ENCODE measurements at regions not wholly inside any gene's neighbourhood (a gene's known extent, or its start where the extent isn't known, plus 50 kb on each side); places are given as distances from the start of the nearest gene placed in this dataset.

DNA sequence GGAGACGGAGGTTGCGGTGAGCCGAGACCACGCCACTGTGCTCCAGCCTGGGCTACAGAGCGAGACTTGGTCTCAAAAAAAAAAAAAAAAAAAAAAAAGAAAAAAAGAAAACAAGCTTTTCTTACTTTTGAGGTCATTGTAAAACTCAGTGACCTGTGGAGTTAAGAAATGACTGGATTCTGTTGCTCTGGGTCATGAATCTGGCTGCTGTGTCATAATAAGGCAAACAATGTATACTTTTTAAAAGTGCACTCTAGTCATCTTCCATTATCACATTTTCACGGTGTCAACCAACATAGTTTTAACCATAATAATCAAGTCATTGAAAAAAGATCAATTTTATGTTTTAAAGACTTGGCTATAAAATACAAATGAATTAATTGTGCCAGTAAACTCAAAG, 1186.6 kb downstream of the DIAPH3 start:
- H3K4me1 ChIP-seq (ENCODE audit: control insufficient read depth, insufficient read depth, low read length), result no peaks in the 10 kb centered on the region
- CTCF ChIA-PET, result interaction anchor here (0.7 kb wide), 1 partner anchor 1105 kb away, joined by 4 read pairs; no protein-coding TSS in a partner anchor
- TF ChIP-seq ZNF217 (IDR thresholded peaks at IDR 0.05) (no peak), JUNB (IDR thresholded peaks at IDR 0.05) (0 out of 2 replicates have a peak, but pooled peaks have one; percentile 16), ZNF384 (IDR thresholded peaks at IDR 0.05; ENCODE audit: borderline replicate concordance, low read depth, low read length) (peak; percentile 22; the same call in 1 of the 2 replicates), CREB1 (IDR thresholded peaks at IDR 0.05; ENCODE audit: low read depth) (0 out of 2 replicates have a peak, but pooled peaks have one; percentile 39), NBN (IDR thresholded peaks at IDR 0.05) (no peak), DPF2 (IDR thresholded peaks at IDR 0.05) (no peak)
- H3K36me3 ChIP-seq (ENCODE audit: control insufficient read depth in 2 of 2, insufficient read depth in 2 of 2, low read length in 1 of 2), result no peaks in the 10 kb centered on the region
- in situ Hi-C loops (cut with MboI) (no loop called here), intact Hi-C loops (cut with micrococcal nuclease; ENCODE audit: unreplicated experiment) (no loop called here)
- H3K9ac ChIP-seq (ENCODE audit: control insufficient read depth, insufficient read depth, low read length), result no peak overlapping the region
- H2AFZ ChIP-seq (ENCODE audit: control insufficient read depth, low read depth, low read length), result no peak overlapping the region
- 50% methylated on average over 5 of the region's 6 CpGs for WGBS (ENCODE audit: insufficient coverage, insufficient replicate concordance, low lambda C conversion rate, missing lambda C conversion rate)
- DNase-seq (ENCODE audit: low read depth, low spot score), result no peak
- RAD21 ChIA-PET (ENCODE audit: unreplicated experiment), result no interaction called here
- no peaks in the 10 kb centered on the region for H3K27me3 ChIP-seq (replicated peaks in 1 of 2; ENCODE audit: control insufficient read depth in 2 of 2, insufficient read depth in 2 of 2, low read length in 1 of 2)
- H3K79me2 ChIP-seq (ENCODE audit: control insufficient read depth, insufficient read depth, low read length), result no peaks in the 10 kb centered on the region
- peak; percentile 42; the same call in 2 of the 3 replicates for ATAC-seq
- SMC1A ChIA-PET (ENCODE audit: uncharacterized antibody, unreplicated experiment), result no interaction called here
- H3K27ac ChIP-seq (ENCODE audit: control insufficient read depth, insufficient read depth), result no peak overlapping the region
- FAIRE-seq, result no peak
- H4K20me1 ChIP-seq (ENCODE audit: control insufficient read depth, insufficient read depth), result no peaks in the 10 kb centered on the region
- H3K9me3 ChIP-seq (replicated peaks; ENCODE audit: control insufficient read depth, insufficient read depth, low read length), result no peaks in the 10 kb centered on the region
- no TSS peak for BruUV-seq (replicated peaks)
- H3K4me3 ChIP-seq, result no peak overlapping the region
- POLR2A ChIA-PET, result no interaction called here
- no peak overlapping the region for H3K4me2 ChIP-seq (ENCODE audit: control insufficient read depth, insufficient read depth)

DNA sequence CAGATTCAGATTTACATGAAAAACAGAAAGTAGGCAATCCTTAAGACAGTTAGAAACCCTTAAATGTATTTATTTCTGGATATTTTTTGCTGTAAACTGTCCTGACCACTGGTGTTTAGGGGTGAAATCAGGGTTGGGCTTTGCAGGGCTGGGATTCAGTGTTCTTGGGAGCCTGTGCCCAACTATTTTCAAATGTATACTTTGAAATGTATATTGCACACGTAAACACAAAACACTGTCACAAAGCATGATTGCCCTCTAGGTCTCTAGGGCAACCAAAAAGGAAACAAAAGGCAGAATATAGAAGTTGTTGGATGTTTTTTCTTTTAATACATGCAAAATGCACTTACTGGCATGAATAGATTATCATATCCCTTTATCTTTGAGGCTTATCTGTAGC, 1185.4 kb downstream of the DIAPH3 start:
- SMC1A ChIA-PET (ENCODE audit: uncharacterized antibody, unreplicated experiment), result interaction anchor here (1.9 kb wide), 1 partner anchor 35 kb away, joined by 5 read pairs; no protein-coding TSS in a partner anchor
- RAD21 ChIA-PET (ENCODE audit: unreplicated experiment), result interaction anchor here (0.7 to 1.3 kb wide), 2 partner anchors 13 to 1221 kb away, joined by 3 read pairs; no protein-coding TSS in a partner anchor
- no TSS peak for BruUV-seq (replicated peaks)
- in situ Hi-C loops (cut with MboI), result no loop called here
- Histone ChIP-seq H3K79me2 (ENCODE audit: control insufficient read depth, insufficient read depth, low read length) (no peaks in the 10 kb centered on the region), H4K20me1 (ENCODE audit: control insufficient read depth, insufficient read depth) (no peaks in the 10 kb centered on the region), H3K4me1 (ENCODE audit: control insufficient read depth, insufficient read depth, low read length) (no peaks in the 10 kb centered on the region), H3K36me3 (ENCODE audit: control insufficient read depth in 2 of 2, insufficient read depth in 2 of 2, low read length in 1 of 2) (no peaks in the 10 kb centered on the region), H3K4me3 (no peak overlapping the region), H2AFZ (ENCODE audit: control insufficient read depth, low read depth, low read length) (no peak overlapping the region), H3K9me3 (replicated peaks; ENCODE audit: control insufficient read depth, insufficient read depth, low read length) (no peaks in the 10 kb centered on the region), H3K4me2 (ENCODE audit: control insufficient read depth, insufficient read depth) (no peak overlapping the region), H3K27me3 (replicated peaks in 1 of 2; ENCODE audit: control insufficient read depth in 2 of 2, insufficient read depth in 2 of 2, low read length in 1 of 2) (no peaks in the 10 kb centered on the region), H3K27ac (ENCODE audit: control insufficient read depth, insufficient read depth) (no peak overlapping the region), H3K9ac (ENCODE audit: control insufficient read depth, insufficient read depth, low read length) (no peak overlapping the region)
- ATAC-seq, result no peak
- DNase-seq (ENCODE audit: low read depth, low spot score), result no peak
- CTCF ChIA-PET, result no interaction called here
- no peak for FAIRE-seq
- intact Hi-C loops (cut with micrococcal nuclease; ENCODE audit: unreplicated experiment), result no loop called here
- POLR2A ChIA-PET, result no interaction called here
- WGBS (ENCODE audit: insufficient coverage, insufficient replicate concordance, low lambda C conversion rate, missing lambda C conversion rate), result 0% methylated on average over 1 of the region's 1 CpG
- TF ChIP-seq MEF2B (IDR thresholded peaks at IDR 0.05; ENCODE audit: partially characterized antibody, poor library complexity, severe bottlenecking), result no peak
- no peak for TF ChIP-seq PAX8 (IDR thresholded peaks at IDR 0.05)
- TF ChIP-seq, protein P1, sequence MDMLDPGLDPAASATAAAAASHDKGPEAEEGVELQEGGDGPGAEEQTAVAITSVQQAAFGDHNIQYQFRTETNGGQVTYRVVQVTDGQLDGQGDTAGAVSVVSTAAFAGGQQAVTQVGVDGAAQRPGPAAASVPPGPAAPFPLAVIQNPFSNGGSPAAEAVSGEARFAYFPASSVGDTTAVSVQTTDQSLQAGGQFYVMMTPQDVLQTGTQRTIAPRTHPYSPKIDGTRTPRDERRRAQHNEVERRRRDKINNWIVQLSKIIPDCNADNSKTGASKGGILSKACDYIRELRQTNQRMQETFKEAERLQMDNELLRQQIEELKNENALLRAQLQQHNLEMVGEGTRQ (IDR thresholded peaks at IDR 0.05; ENCODE audit: borderline replicate concordance, low read depth, low read length), result no peak
- no peak for TF ChIP-seq PAX5 (IDR thresholded peaks at IDR 0.05; ENCODE audit: borderline replicate concordance, low read depth, low read length)
- TF ChIP-seq BHLHE40 (IDR thresholded peaks at IDR 0.05; ENCODE audit: borderline replicate concordance in 1 of 2, low read depth in 2 of 2, low read length in 1 of 2), result no peak
- TF ChIP-seq, protein P2, sequence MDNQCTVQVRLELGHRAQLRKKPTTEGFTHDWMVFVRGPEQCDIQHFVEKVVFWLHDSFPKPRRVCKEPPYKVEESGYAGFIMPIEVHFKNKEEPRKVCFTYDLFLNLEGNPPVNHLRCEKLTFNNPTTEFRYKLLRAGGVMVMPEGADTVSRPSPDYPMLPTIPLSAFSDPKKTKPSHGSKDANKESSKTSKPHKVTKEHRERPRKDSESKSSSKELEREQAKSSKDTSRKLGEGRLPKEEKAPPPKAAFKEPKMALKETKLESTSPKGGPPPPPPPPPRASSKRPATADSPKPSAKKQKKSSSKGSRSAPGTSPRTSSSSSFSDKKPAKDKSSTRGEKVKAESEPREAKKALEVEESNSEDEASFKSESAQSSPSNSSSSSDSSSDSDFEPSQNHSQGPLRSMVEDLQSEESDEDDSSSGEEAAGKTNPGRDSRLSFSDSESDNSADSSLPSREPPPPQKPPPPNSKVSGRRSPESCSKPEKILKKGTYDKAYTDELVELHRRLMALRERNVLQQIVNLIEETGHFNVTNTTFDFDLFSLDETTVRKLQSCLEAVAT (IDR thresholded peaks at IDR 0.05), result no peak
- TF ChIP-seq TCF3 (IDR thresholded peaks at IDR 0.05; ENCODE audit: borderline replicate concordance, insufficient read depth, low read depth, low read length), result no peak
- TF ChIP-seq LARP7 (IDR thresholded peaks at IDR 0.05), result no peak
- TF ChIP-seq TAF1 (IDR thresholded peaks at IDR 0.05; ENCODE audit: borderline replicate concordance, low read depth, low read length), result no peak
- TF ChIP-seq HDAC2 (IDR thresholded peaks at IDR 0.05), result no peak
- TF ChIP-seq NFYA (IDR thresholded peaks at IDR 0.05; ENCODE audit: borderline replicate concordance, low read depth, low read length), result no peak
